HCT116 (cell line): ENCODE measurements at regions not wholly inside any gene's neighbourhood (a gene's known extent, or its start where the extent isn't known, plus 50 kb on each side); places are given as distances from the start of the nearest gene placed in this dataset.

ENCODE experiments used
- ATAC-seq: fragments of 200-7000 bp; cut with Tn5 transposase; 2 replicates; pipeline ENCODE4 v1.9.1; 2020; ENCODE audit warnings: mild to moderate bottlenecking, moderate library complexity
- BruUV-seq: library from RNA; stranded (reverse); fragments of 400-500 nt; replicated peaks from 2 replicates; lab custom pipeline; 2021; lab: Mats Ljungman, UMichigan
- CTCF ChIA-PET: fragments of 300-600 bp; sonication (Branson Sonifier 250); formaldehyde crosslinking; loops from one replicate; lab custom pipeline; 2021; ENCODE audit warnings: antibody characterized with exemption; lab: Charles Lee
- POLR2A ChIA-PET: fragments of 300-600, 350-600 bp; sonication (Branson Sonifier 250); formaldehyde crosslinking; loops from one replicate; lab custom pipeline; 2021; ENCODE audit warnings: antibody characterized with exemption; lab: Charles Lee
- RAD21 ChIA-PET, 2 experiments: fragments of 300-600 bp; sonication (Branson Sonifier 250); formaldehyde crosslinking; loops; one replicate each; lab custom pipeline; 2023; ENCODE audit warnings: low total read pairs in 2 of 2; ENCODE audit not compliant: uncharacterized antibody in 2 of 2, unreplicated experiment in 2 of 2, low non-redundant PET in 1 of 2; lab: Charles Lee
- DNase-seq: peaks from one replicate; pipeline ENCODE4 v3.0.0-alpha.2; 2010; ENCODE audit warnings: low read depth, low spot score
- H2AFZ ChIP-seq: fragments of 200-600 bp; shearing (Covaris generic), sonication (generic); 2 replicates; pipeline ENCODE4 v1.6.1; 2017; ENCODE audit warnings: low read depth, mixed run types, mixed read lengths, antibody characterized with exemption, low read length; ENCODE audit not compliant: poor library complexity, severe bottlenecking
- H3K27ac ChIP-seq: 2 replicates; pipeline ENCODE4 v1.5.1; 2012; ENCODE audit warnings: low read depth, low read length
- H3K27me3 ChIP-seq: fragments of 200-600 bp; sonication (generic); 2 replicates; pipeline ENCODE4 v1.6.1; 2016; ENCODE audit warnings: mixed run types, low read length, mixed read lengths; ENCODE audit not compliant: insufficient read depth
- H3K36me3 ChIP-seq, 2 experiments: fragments of 200-500 bp in 1 of 2; fragments of 200-600 bp in 1 of 2; sonication (Bioruptor generic) in 1 of 2; sonication (generic) in 1 of 2; 2 replicates each; pipeline versions ENCODE4 v1.5.1 to v1.6.1; 2014 to 2016; ENCODE audit warnings: low read length in 2 of 2, inconsistent platforms in 1 of 2, mixed read lengths in 1 of 2, mixed run types in 1 of 2; ENCODE audit not compliant: insufficient read depth in 2 of 2, control insufficient read depth in 1 of 2
- H3K4me1 ChIP-seq, 2 experiments: fragments of 200-600 bp in 1 of 2; sonication (generic) in 1 of 2; 2 replicates each; pipeline versions ENCODE4 v1.5.1 to v1.6.1; 2012 to 2017; ENCODE audit warnings: low read length in 2 of 2, inconsistent platforms in 1 of 2, mild to moderate bottlenecking in 1 of 2, mixed read lengths in 1 of 2, mixed run types in 1 of 2, moderate library complexity in 1 of 2; ENCODE audit not compliant: insufficient read depth in 2 of 2, control insufficient read depth in 1 of 2
- H3K4me2 ChIP-seq: fragments of 200-600 bp; sonication (generic); 2 replicates; pipeline ENCODE4 v1.6.1; 2017; ENCODE audit warnings: mixed run types, low read length, mixed read lengths
- H3K4me3 ChIP-seq, 2 experiments: fragments of 200-600 bp in 1 of 2; sonication (generic) in 1 of 2; replicated peaks in 1 of 2; 2 replicates each; pipeline ENCODE4 v1.5.1; 2011 to 2016; ENCODE audit warnings: low read length in 2 of 2, control low read depth in 1 of 2, low read depth in 1 of 2, mild to moderate bottlenecking in 1 of 2, mixed read lengths in 1 of 2, mixed run types in 1 of 2
- H3K79me2 ChIP-seq: fragments of 200-600 bp; sonication (generic); 2 replicates; pipeline ENCODE4 v1.6.1; 2017; ENCODE audit warnings: mild to moderate bottlenecking, mixed run types, low read length, moderate library complexity, mixed read lengths; ENCODE audit not compliant: insufficient read depth
- H3K9ac ChIP-seq: fragments of 200-600 bp; sonication (generic); 2 replicates; pipeline ENCODE4 v1.6.1; 2016; ENCODE audit warnings: low read length, mixed read lengths
- H3K9me2 ChIP-seq: fragments of 200-600 bp; sonication (generic), shearing (Covaris generic); 2 replicates; pipeline ENCODE4 v1.6.1; 2017; ENCODE audit warnings: mixed run types, mild to moderate bottlenecking, moderate library complexity; ENCODE audit not compliant: insufficient read depth
- H3K9me3 ChIP-seq, 2 experiments: fragments of 200-500 bp in 1 of 2; fragments of 200-600 bp in 1 of 2; sonication (Bioruptor generic) in 1 of 2; sonication (generic) in 1 of 2; 2 replicates each; pipeline ENCODE4 v1.6.1; 2014 to 2017; ENCODE audit warnings: low read length in 2 of 2, mixed read lengths in 2 of 2, inconsistent platforms in 1 of 2, low read depth in 1 of 2, mild to moderate bottlenecking in 1 of 2, mixed run types in 1 of 2, moderate library complexity in 1 of 2; ENCODE audit not compliant: control insufficient read depth in 1 of 2, insufficient read depth in 1 of 2
- H4K20me1 ChIP-seq: fragments of 200-600 bp; sonication (generic), shearing (Covaris generic); 2 replicates; pipeline ENCODE4 v1.6.1; 2017; ENCODE audit warnings: mixed run types, mild to moderate bottlenecking, moderate library complexity; ENCODE audit not compliant: insufficient read depth
- ATF3 ChIP-seq: IDR thresholded peaks from 2 replicates; pipeline ENCODE4 v1.6.1; 2012
- CBX3 ChIP-seq: IDR thresholded peaks from 2 replicates; pipeline ENCODE4 v1.6.1; 2012; ENCODE audit warnings: low read depth
- EGR1 ChIP-seq: IDR thresholded peaks from 2 replicates; pipeline ENCODE4 v1.6.1; 2012; ENCODE audit warnings: low read depth
- EZH2 ChIP-seq: fragments of 200-600 bp; sonication (generic); IDR thresholded peaks from 2 replicates; pipeline ENCODE4 v1.6.1; 2017; ENCODE audit warnings: antibody characterized with exemption, mixed run types
- EZH2phosphoT487 ChIP-seq: fragments of 200-600 bp; IDR thresholded peaks from 2 replicates; pipeline ENCODE4 v1.6.1; 2018; ENCODE audit warnings: antibody characterized with exemption, borderline replicate concordance
- FOSL1 ChIP-seq: IDR thresholded peaks from 2 replicates; pipeline ENCODE4 v1.6.1; 2012; ENCODE audit warnings: low read depth
- JUND ChIP-seq: IDR thresholded peaks from 2 replicates; pipeline ENCODE4 v1.6.1; 2012
- POLR2A ChIP-seq: IDR thresholded peaks from 2 replicates; pipeline ENCODE4 v1.7.0; 2011; ENCODE audit warnings: borderline replicate concordance; ENCODE audit not compliant: insufficient read depth, insufficient read length; ENCODE audit errors: extremely low read depth
- POLR2AphosphoS5 ChIP-seq: IDR thresholded peaks from 2 replicates; pipeline ENCODE4 v1.6.1; 2011; ENCODE audit warnings: mild to moderate bottlenecking, low read depth, low read length, moderate library complexity
- RAD21 ChIP-seq: IDR thresholded peaks from 2 replicates; pipeline ENCODE4 v1.6.1; 2012; ENCODE audit warnings: low read depth, mild to moderate bottlenecking
- REST ChIP-seq: IDR thresholded peaks from 2 replicates; pipeline ENCODE4 v1.6.1; 2012; ENCODE audit warnings: low read depth
- SIN3A ChIP-seq: IDR thresholded peaks from 2 replicates; pipeline ENCODE4 v1.6.1; 2012; ENCODE audit warnings: low read depth
- SRF ChIP-seq: IDR thresholded peaks from 2 replicates; pipeline ENCODE4 v1.6.1; 2012; ENCODE audit warnings: low read depth
- TCF7L2 ChIP-seq: IDR thresholded peaks from 2 replicates; pipeline ENCODE4 v1.7.0; 2011; ENCODE audit warnings: borderline replicate concordance, inconsistent platforms; ENCODE audit not compliant: insufficient read depth, insufficient read length; ENCODE audit errors: extremely low read depth
- YY1 ChIP-seq: IDR thresholded peaks from 2 replicates; pipeline ENCODE4 v1.6.1; 2011; ENCODE audit warnings: low read length, low read depth, moderate library complexity, mild to moderate bottlenecking; ENCODE audit not compliant: insufficient replicate concordance; ENCODE audit errors: extremely low read depth
- ZNF274 ChIP-seq: fragments of 200-500 bp; sonication (Bioruptor generic); IDR thresholded peaks from 2 replicates; pipeline ENCODE4 v1.6.1; 2014; ENCODE audit warnings: mild to moderate bottlenecking, low read depth, low read length, inconsistent platforms
- intact Hi-C: fragments of 100-400 bp; cut with micrococcal nuclease; formaldehyde crosslinking; loops from 2 replicates; pipeline ENCODE4 v1.10.0; 2022
- TF ChIP-seq, protein P1 (sequence below): IDR thresholded peaks from 2 replicates; pipeline ENCODE4 v1.6.1; 2011; ENCODE audit warnings: mild to moderate bottlenecking, low read length, moderate library complexity; ENCODE audit not compliant: insufficient replicate concordance; ENCODE audit errors: extremely low read depth
- TF ChIP-seq, protein P2 (sequence below): IDR thresholded peaks from 2 replicates; pipeline ENCODE4 v1.6.1; 2012
- TF ChIP-seq, protein P3 (sequence below), 3 experiments: fragments of 200-600 bp in 1 of 3; sonication (generic) in 1 of 3; IDR thresholded peaks in 2 of 3; conservative IDR thresholded peaks in 1 of 3; 2 replicates each; pipeline ENCODE4 v1.5.1; 2012 to 2017; ENCODE audit warnings: low read depth in 2 of 3, low read length in 2 of 3, antibody characterized with exemption in 1 of 3, borderline replicate concordance in 1 of 3, control low read depth in 1 of 3, mild to moderate bottlenecking in 1 of 3, mixed read lengths in 1 of 3, mixed run types in 1 of 3, moderate library complexity in 1 of 3; ENCODE audit not compliant: insufficient read depth in 1 of 3

GRCh38 chr12:127790376-127790775, 476.6 kb upstream of the TMEM132C start:
- H2AFZ ChIP-seq = no peak overlapping the region
- H3K4me2 ChIP-seq = no peak overlapping the region
- intact Hi-C loops = no loop called here
- TF ChIP-seq FOSL1 (no peak), SRF (no peak), POLR2A (no peak), RAD21 (no peak), CBX3 (no peak), ATF3 (no peak), TCF7L2 (no peak), REST (no peak), JUND (no peak), EZH2phosphoT487 (no peak), ZNF274 (no peak), SIN3A (no peak), EZH2 (no peak), POLR2AphosphoS5 (no peak), EGR1 (no peak), YY1 (no peak)
- TF ChIP-seq, protein P1, sequence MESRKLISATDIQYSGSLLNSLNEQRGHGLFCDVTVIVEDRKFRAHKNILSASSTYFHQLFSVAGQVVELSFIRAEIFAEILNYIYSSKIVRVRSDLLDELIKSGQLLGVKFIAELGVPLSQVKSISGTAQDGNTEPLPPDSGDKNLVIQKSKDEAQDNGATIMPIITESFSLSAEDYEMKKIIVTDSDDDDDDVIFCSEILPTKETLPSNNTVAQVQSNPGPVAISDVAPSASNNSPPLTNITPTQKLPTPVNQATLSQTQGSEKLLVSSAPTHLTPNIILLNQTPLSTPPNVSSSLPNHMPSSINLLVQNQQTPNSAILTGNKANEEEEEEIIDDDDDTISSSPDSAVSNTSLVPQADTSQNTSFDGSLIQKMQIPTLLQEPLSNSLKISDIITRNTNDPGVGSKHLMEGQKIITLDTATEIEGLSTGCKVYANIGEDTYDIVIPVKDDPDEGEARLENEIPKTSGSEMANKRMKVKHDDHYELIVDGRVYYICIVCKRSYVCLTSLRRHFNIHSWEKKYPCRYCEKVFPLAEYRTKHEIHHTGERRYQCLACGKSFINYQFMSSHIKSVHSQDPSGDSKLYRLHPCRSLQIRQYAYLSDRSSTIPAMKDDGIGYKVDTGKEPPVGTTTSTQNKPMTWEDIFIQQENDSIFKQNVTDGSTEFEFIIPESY = no peak
- TF ChIP-seq, protein P2, sequence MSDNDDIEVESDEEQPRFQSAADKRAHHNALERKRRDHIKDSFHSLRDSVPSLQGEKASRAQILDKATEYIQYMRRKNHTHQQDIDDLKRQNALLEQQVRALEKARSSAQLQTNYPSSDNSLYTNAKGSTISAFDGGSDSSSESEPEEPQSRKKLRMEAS = no peak
- TF ChIP-seq, protein P3, sequence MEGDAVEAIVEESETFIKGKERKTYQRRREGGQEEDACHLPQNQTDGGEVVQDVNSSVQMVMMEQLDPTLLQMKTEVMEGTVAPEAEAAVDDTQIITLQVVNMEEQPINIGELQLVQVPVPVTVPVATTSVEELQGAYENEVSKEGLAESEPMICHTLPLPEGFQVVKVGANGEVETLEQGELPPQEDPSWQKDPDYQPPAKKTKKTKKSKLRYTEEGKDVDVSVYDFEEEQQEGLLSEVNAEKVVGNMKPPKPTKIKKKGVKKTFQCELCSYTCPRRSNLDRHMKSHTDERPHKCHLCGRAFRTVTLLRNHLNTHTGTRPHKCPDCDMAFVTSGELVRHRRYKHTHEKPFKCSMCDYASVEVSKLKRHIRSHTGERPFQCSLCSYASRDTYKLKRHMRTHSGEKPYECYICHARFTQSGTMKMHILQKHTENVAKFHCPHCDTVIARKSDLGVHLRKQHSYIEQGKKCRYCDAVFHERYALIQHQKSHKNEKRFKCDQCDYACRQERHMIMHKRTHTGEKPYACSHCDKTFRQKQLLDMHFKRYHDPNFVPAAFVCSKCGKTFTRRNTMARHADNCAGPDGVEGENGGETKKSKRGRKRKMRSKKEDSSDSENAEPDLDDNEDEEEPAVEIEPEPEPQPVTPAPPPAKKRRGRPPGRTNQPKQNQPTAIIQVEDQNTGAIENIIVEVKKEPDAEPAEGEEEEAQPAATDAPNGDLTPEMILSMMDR (IDR thresholded peaks at IDR 0.05 in 2 of 3, conservative IDR thresholded peaks at IDR 0.05 in 1 of 3; ENCODE audit: borderline replicate concordance in 1 of 3, insufficient read depth in 1 of 3, low read depth in 2 of 3, low read length in 2 of 3) = no peak
- H3K4me3 ChIP-seq = no peak overlapping the region
- H3K36me3 ChIP-seq = no peaks in the 10 kb centered on the region
- H3K9ac ChIP-seq = no peak overlapping the region
- no peaks in the 10 kb centered on the region for H3K9me2 ChIP-seq
- H3K9me3 ChIP-seq = peaks cover 14 to 15% of the 10 kb centered on the region in 2 experiments; a peak in 2 of 4 replicates
- no peaks in the 10 kb centered on the region for H3K79me2 ChIP-seq
- ChIA-PET RAD21 (no interaction called here), POLR2A (no interaction called here), CTCF (no interaction called here)
- ATAC-seq = no peak
- no peak for DNase-seq
- no peaks in the 10 kb centered on the region for H3K4me1 ChIP-seq
- no peaks in the 10 kb centered on the region for H4K20me1 ChIP-seq
- BruUV-seq = no TSS peak
- no peaks in the 10 kb centered on the region for H3K27me3 ChIP-seq
- no peak overlapping the region for H3K27ac ChIP-seq
